Astrocyte (in vitro differentiated cells and primary cell): ENCODE measurements at regions not wholly inside any gene's neighbourhood (a gene's known extent, or its start where the extent isn't known, plus 50 kb on each side); places are given as distances from the start of the nearest gene placed in this dataset.

ENCODE experiments used
- DNase-seq: peaks from one replicate; pipeline ENCODE4 v3.0.0-alpha.2; 2010; ENCODE audit warnings: low read depth
- FAIRE-seq: peaks from 2 replicates; lab custom pipeline; 2011; peaks lifted over from hg19 to GRCh38; lab: Jason Lieb, UNC
- H2AFZ ChIP-seq: 2 replicates; pipeline ENCODE4 v1.6.0; 2012; ENCODE audit warnings: low read depth, low read length, inconsistent platforms
- H3K27ac ChIP-seq: 2 replicates; pipeline ENCODE4 v1.5.1; 2011; ENCODE audit warnings: low read depth, low read length, inconsistent platforms
- H3K27me3 ChIP-seq: 2 replicates; pipeline ENCODE4 v1.6.0; 2011; ENCODE audit warnings: low read length, inconsistent platforms; ENCODE audit not compliant: insufficient read depth
- H3K36me3 ChIP-seq: 2 replicates; pipeline ENCODE4 v1.5.1; 2011; ENCODE audit warnings: low read length, inconsistent platforms; ENCODE audit not compliant: insufficient read depth
- H3K4me1 ChIP-seq: 2 replicates; pipeline ENCODE4 v1.5.1; 2011; ENCODE audit warnings: low read length, inconsistent platforms; ENCODE audit not compliant: insufficient read depth
- H3K4me2 ChIP-seq: 2 replicates; pipeline ENCODE4 v1.6.0; 2012; ENCODE audit warnings: low read length, inconsistent platforms
- H3K4me3 ChIP-seq: 2 replicates; pipeline ENCODE4 v1.5.1; 2011; ENCODE audit warnings: low read depth, mild to moderate bottlenecking, low read length, inconsistent platforms; ENCODE audit not compliant: insufficient read depth
- H3K79me2 ChIP-seq: 2 replicates; pipeline ENCODE4 v1.6.0; 2012; ENCODE audit warnings: mild to moderate bottlenecking, low read length, inconsistent platforms; ENCODE audit not compliant: insufficient read depth
- H3K9ac ChIP-seq: 2 replicates; pipeline ENCODE4 v1.6.0; 2012; ENCODE audit warnings: mild to moderate bottlenecking, low read length, inconsistent platforms
- H3K9me3 ChIP-seq: 2 replicates; pipeline ENCODE4 v1.5.1; 2012; ENCODE audit warnings: low read depth, mild to moderate bottlenecking, low read length, inconsistent platforms; ENCODE audit not compliant: insufficient read depth
- H4K20me1 ChIP-seq: 2 replicates; pipeline ENCODE4 v1.6.0; 2012; ENCODE audit warnings: low read length, inconsistent platforms; ENCODE audit not compliant: insufficient read depth
- H3K27ac Mint-ChIP-seq: one replicate; pipeline ENCODE4 v1.8.0; 2021; ENCODE audit warnings: mild to moderate bottlenecking, mixed read lengths; ENCODE audit not compliant: unreplicated experiment
- H3K27me3 Mint-ChIP-seq: one replicate; pipeline ENCODE4 v1.8.0; 2021; ENCODE audit warnings: low read depth, mixed read lengths; ENCODE audit not compliant: unreplicated experiment
- H3K36me3 Mint-ChIP-seq: one replicate; pipeline ENCODE4 v1.8.0; 2021; ENCODE audit warnings: low read depth, mixed read lengths; ENCODE audit not compliant: unreplicated experiment
- H3K4me1 Mint-ChIP-seq: one replicate; pipeline ENCODE4 v1.8.0; 2021; ENCODE audit warnings: low read depth, mixed read lengths; ENCODE audit not compliant: unreplicated experiment
- H3K4me3 Mint-ChIP-seq: one replicate; pipeline ENCODE4 v1.8.0; 2021; ENCODE audit warnings: mild to moderate bottlenecking, moderate library complexity, mixed read lengths; ENCODE audit not compliant: unreplicated experiment
- H3K9me3 Mint-ChIP-seq: one replicate; pipeline ENCODE4 v1.8.0; 2021; ENCODE audit warnings: mild to moderate bottlenecking, mixed read lengths; ENCODE audit not compliant: unreplicated experiment
- CTCF ChIP-seq: IDR thresholded peaks from 2 replicates; pipeline ENCODE4 v1.5.1; 2011; ENCODE audit warnings: low read depth, mild to moderate bottlenecking, inconsistent platforms, low read length, moderate library complexity; ENCODE audit not compliant: insufficient read depth
- EZH2 ChIP-seq: IDR thresholded peaks from 2 replicates; pipeline ENCODE4 v1.6.1; 2012; ENCODE audit warnings: mild to moderate bottlenecking, low read length, inconsistent platforms; ENCODE audit not compliant: insufficient read depth

GRCh38 chr15:37165395-37165794 lies 65.0 kb upstream of the MEIS2 start:
- H3K9me3 Mint-ChIP-seq, result no peaks in the 10 kb centered on the region
- no peaks in the 10 kb centered on the region for H3K36me3 ChIP-seq
- no peak overlapping the region for H3K27ac Mint-ChIP-seq
- no peaks in the 10 kb centered on the region for H3K79me2 ChIP-seq
- peaks cover 2% of the 10 kb centered on the region for H3K27me3 ChIP-seq
- H3K27me3 Mint-ChIP-seq, result peaks cover 8% of the 10 kb centered on the region
- no peak overlapping the region for H2AFZ ChIP-seq
- H3K4me1 ChIP-seq, result no peaks in the 10 kb centered on the region
- H3K9me3 ChIP-seq, result no peaks in the 10 kb centered on the region
- TF ChIP-seq CTCF (no peak), EZH2 (no peak)
- FAIRE-seq (no peak), DNase-seq (no peak)
- H3K4me2 ChIP-seq, result no peak overlapping the region
- H3K27ac ChIP-seq, result no peak overlapping the region
- no peak overlapping the region for H3K4me3 Mint-ChIP-seq
- H3K36me3 Mint-ChIP-seq, result no peaks in the 10 kb centered on the region
- H3K4me1 Mint-ChIP-seq, result no peaks in the 10 kb centered on the region
- no peaks in the 10 kb centered on the region for H4K20me1 ChIP-seq
- no peak overlapping the region for H3K4me3 ChIP-seq
- H3K9ac ChIP-seq, result no peak overlapping the region

DNA sequence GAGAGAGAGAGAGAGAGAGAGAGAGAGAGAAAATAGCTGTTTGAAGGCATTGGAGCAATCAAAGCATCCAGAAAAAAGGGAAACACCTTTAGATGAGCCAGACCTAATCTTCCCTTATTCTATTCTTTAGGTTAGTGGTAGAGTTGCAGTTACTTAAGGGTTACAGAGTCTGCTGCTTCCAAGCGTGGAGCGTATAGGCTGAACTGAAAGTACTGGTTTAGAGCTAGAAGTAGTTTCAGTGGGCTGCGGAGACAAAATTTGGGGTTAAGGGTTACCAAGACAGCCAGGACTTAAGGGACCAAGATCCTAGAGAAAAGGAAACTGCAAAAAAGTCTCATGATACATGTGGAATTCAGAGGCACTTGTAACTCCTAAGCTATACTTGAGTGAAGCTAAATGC lies 66.1 kb upstream of the MEIS2 start:
- no peak overlapping the region for H3K9ac ChIP-seq
- H4K20me1 ChIP-seq, result no peaks in the 10 kb centered on the region
- H3K9me3 ChIP-seq, result no peaks in the 10 kb centered on the region
- no peak overlapping the region for H3K4me3 ChIP-seq
- FAIRE-seq (no peak), DNase-seq (no peak)
- no peaks in the 10 kb centered on the region for H3K4me1 Mint-ChIP-seq
- H3K9me3 Mint-ChIP-seq, result no peaks in the 10 kb centered on the region
- no peak overlapping the region for H3K4me3 Mint-ChIP-seq
- H2AFZ ChIP-seq, result no peak overlapping the region
- no peaks in the 10 kb centered on the region for H3K36me3 ChIP-seq
- H3K79me2 ChIP-seq, result no peaks in the 10 kb centered on the region
- H3K27ac ChIP-seq, result no peak overlapping the region
- no peaks in the 10 kb centered on the region for H3K36me3 Mint-ChIP-seq
- H3K27me3 Mint-ChIP-seq, result peaks cover 8% of the 10 kb centered on the region
- H3K4me2 ChIP-seq, result no peak overlapping the region
- no peaks in the 10 kb centered on the region for H3K4me1 ChIP-seq
- no peak overlapping the region for H3K27ac Mint-ChIP-seq
- TF ChIP-seq EZH2, result no peak
- TF ChIP-seq CTCF, result no peak
- H3K27me3 ChIP-seq, result peaks cover 2% of the 10 kb centered on the region

DNA sequence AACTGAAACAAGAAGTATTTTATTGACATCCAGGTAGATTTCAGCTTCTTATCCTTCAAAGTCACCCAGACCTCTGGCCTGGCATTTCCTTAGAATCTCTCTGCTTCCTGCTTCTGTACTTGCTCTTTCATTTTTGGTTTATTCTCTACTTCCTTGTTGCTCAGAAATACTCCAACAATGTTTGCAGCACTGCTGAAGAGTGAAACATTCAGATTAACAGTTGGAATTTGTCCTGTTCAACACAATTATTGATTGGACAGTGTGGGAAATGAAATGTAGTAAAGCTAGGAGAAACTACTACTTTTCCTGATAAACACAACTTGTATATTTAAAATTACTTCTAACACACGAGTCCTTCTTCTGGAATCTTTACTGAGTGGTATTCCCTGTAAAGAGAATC lies 81.0 kb upstream of the MEIS2 start:
- no peaks in the 10 kb centered on the region for H3K4me1 Mint-ChIP-seq
- peaks cover 3% of the 10 kb centered on the region for H3K9me3 Mint-ChIP-seq
- TF ChIP-seq CTCF (no peak), EZH2 (no peak)
- no peak overlapping the region for H3K27ac ChIP-seq
- DNase-seq (no peak), FAIRE-seq (no peak)
- no peaks in the 10 kb centered on the region for H3K36me3 Mint-ChIP-seq
- H3K36me3 ChIP-seq, result no peaks in the 10 kb centered on the region
- H3K4me3 ChIP-seq, result no peak overlapping the region
- no peaks in the 10 kb centered on the region for H3K79me2 ChIP-seq
- no peaks in the 10 kb centered on the region for H3K27me3 Mint-ChIP-seq
- H3K4me3 Mint-ChIP-seq, result no peak overlapping the region
- H3K9ac ChIP-seq, result no peak overlapping the region
- no peaks in the 10 kb centered on the region for H4K20me1 ChIP-seq
- no peaks in the 10 kb centered on the region for H3K9me3 ChIP-seq
- no peak overlapping the region for H3K4me2 ChIP-seq
- no peak overlapping the region for H2AFZ ChIP-seq
- H3K27me3 ChIP-seq, result no peaks in the 10 kb centered on the region
- H3K27ac Mint-ChIP-seq, result no peak overlapping the region
- no peaks in the 10 kb centered on the region for H3K4me1 ChIP-seq
